H1 (cell line): ENCODE measurements at regions not wholly inside any gene's neighbourhood (a gene's known extent, or its start where the extent isn't known, plus 50 kb on each side); places are given as distances from the start of the nearest gene placed in this dataset.

Source experiments
- CTCF ChIA-PET: fragments of 300-600 bp; sonication (Branson Sonifier 250); formaldehyde crosslinking; loops from one replicate; lab custom pipeline; 2021; ENCODE audit not compliant: partially characterized antibody; lab: Charles Lee
- POLR2A ChIA-PET: fragments of 300-600 bp; sonication (Branson Sonifier 250); formaldehyde crosslinking; loops from one replicate; lab custom pipeline; 2021; ENCODE audit warnings: inconsistent platforms; ENCODE audit not compliant: partially characterized antibody; lab: Charles Lee
- DNase-seq, 2 experiments: peaks; one replicate each; pipeline versions ENCODE4 v3.0.0 to v3.0.0-alpha.2; 2010 to 2022; ENCODE audit warnings: low spot score in 2 of 2, low read depth in 1 of 2, mixed read lengths in 1 of 2
- FAIRE-seq: peaks from 2 replicates; lab custom pipeline; 2011; peaks lifted over from hg19 to GRCh38; lab: Jason Lieb, UNC
- H2AFZ ChIP-seq: 2 replicates; pipeline ENCODE4 v1.8.1; 2012; ENCODE audit warnings: low read length, inconsistent platforms
- H2AK5ac ChIP-seq: 2 replicates; pipeline ENCODE4 v1.6.1; 2013; ENCODE audit warnings: low read depth, low read length
- H2BK120ac ChIP-seq: replicated peaks from 2 replicates; pipeline ENCODE3; 2013; ENCODE audit warnings: low read depth, low read length, inconsistent platforms
- H2BK12ac ChIP-seq: 2 replicates; pipeline ENCODE4 v1.6.1; 2013; ENCODE audit warnings: low read depth, low read length
- H2BK15ac ChIP-seq: 2 replicates; pipeline ENCODE4 v1.6.1; 2013; ENCODE audit warnings: low read length
- H2BK20ac ChIP-seq: 2 replicates; pipeline ENCODE4 v1.6.1; 2013; ENCODE audit warnings: low read length
- H2BK5ac ChIP-seq: 2 replicates; pipeline ENCODE4 v1.6.1; 2013; ENCODE audit warnings: low read depth, low read length
- H3K14ac ChIP-seq: 2 replicates; pipeline ENCODE4 v1.6.1; 2013; ENCODE audit warnings: inconsistent platforms; ENCODE audit not compliant: insufficient read length
- H3K18ac ChIP-seq: 2 replicates; pipeline ENCODE4 v1.6.1; 2013; ENCODE audit warnings: low read length; ENCODE audit errors: extremely low read depth
- H3K23ac ChIP-seq: 2 replicates; pipeline ENCODE4 v1.6.1; 2013; ENCODE audit warnings: inconsistent platforms; ENCODE audit not compliant: insufficient read length
- H3K23me2 ChIP-seq: 2 replicates; pipeline ENCODE4 v1.6.1; 2013; ENCODE audit warnings: low read depth, low read length
- H3K27ac ChIP-seq: 2 replicates; pipeline ENCODE4 v1.6.1; 2011; ENCODE audit warnings: low read depth, low read length, inconsistent platforms
- H3K27me3 ChIP-seq, 4 experiments: replicated peaks in 1 of 4; 1 replicate in 1 of 4; 2 replicates in 3 of 4; pipeline versions ENCODE4 v1.6.1 to v1.8.1; 2011 to 2013; ENCODE audit warnings: low read length in 3 of 4, mild to moderate bottlenecking in 3 of 4, inconsistent platforms in 2 of 4, mixed read lengths in 2 of 4, moderate library complexity in 1 of 4; ENCODE audit not compliant: control insufficient read depth in 3 of 4, insufficient read depth in 3 of 4; ENCODE audit errors: extremely low read depth in 1 of 4
- H3K36me3 ChIP-seq, 4 experiments: 2 replicates each; pipeline versions ENCODE4 v1.6.1 to v1.8.1; 2011 to 2013; ENCODE audit warnings: mild to moderate bottlenecking in 4 of 4, low read length in 3 of 4, moderate library complexity in 2 of 4, control low read depth in 1 of 4, inconsistent platforms in 1 of 4; ENCODE audit not compliant: insufficient read depth in 4 of 4, control insufficient read depth in 2 of 4
- H3K4ac ChIP-seq: replicated peaks from 2 replicates; pipeline ENCODE3; 2013; ENCODE audit warnings: low read length, low read depth, mixed read lengths, inconsistent platforms; ENCODE audit not compliant: insufficient read length
- H3K4me1 ChIP-seq, 4 experiments: replicated peaks in 1 of 4; 1 replicate in 1 of 4; 2 replicates in 3 of 4; pipeline versions ENCODE4 v1.6.1 to v1.8.1; 2011 to 2013; ENCODE audit warnings: low read length in 3 of 4, inconsistent platforms in 2 of 4, mixed read lengths in 1 of 4; ENCODE audit not compliant: insufficient read depth in 4 of 4, control insufficient read depth in 3 of 4
- H3K4me2 ChIP-seq, 2 experiments: 2 replicates each; pipeline versions ENCODE4 v1.6.1 to v1.8.1; 2011 to 2013; ENCODE audit warnings: low read depth in 2 of 2, low read length in 2 of 2, control low read depth in 1 of 2, inconsistent platforms in 1 of 2, mild to moderate bottlenecking in 1 of 2; ENCODE audit not compliant: insufficient read depth in 1 of 2
- H3K4me3 ChIP-seq, 4 experiments: fragments of 200-600, 300-600 bp in 1 of 4; sonication (generic), shearing (Covaris generic), sonication (Bioruptor Twin) in 1 of 4; 2 replicates each; pipeline versions ENCODE4 v1.5.1 to v1.8.1; 2011 to 2016; ENCODE audit warnings: low read length in 4 of 4, low read depth in 3 of 4, control low read depth in 2 of 4, inconsistent platforms in 2 of 4, mild to moderate bottlenecking in 2 of 4, mixed read lengths in 1 of 4, moderate library complexity in 1 of 4; ENCODE audit not compliant: insufficient read depth in 2 of 4; ENCODE audit errors: extremely low read depth in 1 of 4
- H3K56ac ChIP-seq: replicated peaks from 2 replicates; pipeline ENCODE3; 2013; ENCODE audit warnings: low read depth, mild to moderate bottlenecking, mixed read lengths, low read length, inconsistent platforms; ENCODE audit not compliant: insufficient read length
- H3K79me1 ChIP-seq: 2 replicates; pipeline ENCODE4 v1.6.1; 2013; ENCODE audit warnings: low read depth, low read length, control low read depth
- H3K79me2 ChIP-seq, 2 experiments: 2 replicates each; pipeline versions ENCODE4 v1.6.1 to v1.8.1; 2012 to 2013; ENCODE audit warnings: low read length in 2 of 2, mild to moderate bottlenecking in 2 of 2, inconsistent platforms in 1 of 2; ENCODE audit not compliant: insufficient read depth in 2 of 2, control insufficient read depth in 1 of 2
- H3K9ac ChIP-seq, 4 experiments: replicated peaks in 1 of 4; 1 replicate in 1 of 4; 2 replicates in 3 of 4; pipeline versions ENCODE4 v1.6.1 to v1.8.1; 2011 to 2013; ENCODE audit warnings: low read depth in 3 of 4, low read length in 3 of 4, control low read depth in 2 of 4, mild to moderate bottlenecking in 2 of 4, moderate library complexity in 2 of 4, inconsistent platforms in 1 of 4; ENCODE audit errors: extremely low read depth in 1 of 4
- H3K9me3 ChIP-seq, 2 experiments: 2 replicates each; pipeline versions ENCODE4 v1.6.1 to v1.8.1; 2012 to 2013; ENCODE audit warnings: mild to moderate bottlenecking in 2 of 2, moderate library complexity in 2 of 2, control low read depth in 1 of 2, inconsistent platforms in 1 of 2, low read depth in 1 of 2, low read length in 1 of 2, mixed read lengths in 1 of 2; ENCODE audit not compliant: insufficient read depth in 2 of 2
- H4K20me1 ChIP-seq, 2 experiments: replicated peaks in 1 of 2; 2 replicates each; pipeline versions ENCODE3 to v1.8.1; 2011 to 2013; ENCODE audit warnings: inconsistent platforms in 2 of 2, low read length in 2 of 2, mild to moderate bottlenecking in 1 of 2; ENCODE audit not compliant: insufficient read depth in 2 of 2, control insufficient read depth in 1 of 2
- H4K5ac ChIP-seq: 2 replicates; pipeline ENCODE4 v1.6.1; 2013; ENCODE audit warnings: low read length, low read depth, mixed read lengths, inconsistent platforms; ENCODE audit not compliant: insufficient read length
- H4K8ac ChIP-seq: 2 replicates; pipeline ENCODE4 v1.8.0; 2013; ENCODE audit warnings: mild to moderate bottlenecking, moderate library complexity, low read length, inconsistent platforms; ENCODE audit not compliant: insufficient read depth; ENCODE audit errors: extremely low read depth
- H4K91ac ChIP-seq: replicated peaks from 2 replicates; pipeline ENCODE3; 2013; ENCODE audit warnings: low read length, mixed read lengths, inconsistent platforms; ENCODE audit not compliant: insufficient read length
- EP300 ChIP-seq, 2 experiments: IDR thresholded peaks; 1 replicate in 1 of 2; 2 replicates in 1 of 2; pipeline ENCODE4 v1.6.1; 2011 to 2012; ENCODE audit warnings: low read depth in 2 of 2, low read length in 2 of 2, mild to moderate bottlenecking in 2 of 2, borderline replicate concordance in 1 of 2, inconsistent platforms in 1 of 2, moderate library complexity in 1 of 2
- JUN ChIP-seq: IDR thresholded peaks from 2 replicates; pipeline ENCODE4 v1.6.1; 2011; ENCODE audit warnings: low read depth, mild to moderate bottlenecking, improper control_type of control experiment, low read length
- POLR2A ChIP-seq, 2 experiments: IDR thresholded peaks; 1 replicate in 1 of 2; 2 replicates in 1 of 2; pipeline ENCODE4 v1.6.1; 2011; ENCODE audit warnings: low read depth in 2 of 2, low read length in 2 of 2, mild to moderate bottlenecking in 2 of 2; ENCODE audit errors: control extremely low read depth in 1 of 2
- SP1 ChIP-seq: IDR thresholded peaks from 2 replicates; pipeline ENCODE4 v1.6.1; 2011; ENCODE audit warnings: low read depth, low read length
- SUZ12 ChIP-seq: fragments of 200-600 bp; sonication (generic); IDR thresholded peaks from 2 replicates; pipeline ENCODE4 v1.6.1; 2012; ENCODE audit warnings: mild to moderate bottlenecking, inconsistent platforms, low read length, moderate library complexity, mixed read lengths
- WGBS, 2 experiments: shearing (Covaris generic) in 1 of 2; methylation state at CpG; one replicate each; pipeline versions ENCODE4 v1.1.6 to v1.1.7; 2013 to 2015; ENCODE audit warnings: low lambda C conversion rate in 2 of 2, mixed read lengths in 2 of 2, inconsistent platforms in 1 of 2, low coverage in 1 of 2, missing lambda C conversion rate in 1 of 2; ENCODE audit not compliant: insufficient replicate concordance in 2 of 2, insufficient coverage in 1 of 2, insufficient read length in 1 of 2; ENCODE audit errors: extremely low coverage in 1 of 2, missing lambda C conversion rate in 1 of 2; 5-methylcytosine and 5-hydroxymethylcytosine counted together
- TF ChIP-seq, protein P1 (sequence below): IDR thresholded peaks from 2 replicates; pipeline ENCODE4 v1.6.1; 2012; ENCODE audit warnings: inconsistent platforms
- TF ChIP-seq, protein P2 (sequence below), 3 experiments: IDR thresholded peaks; 1 replicate in 2 of 3; 2 replicates in 1 of 3; pipeline versions ENCODE4 v1.5.1 to v1.6.1; 2011; ENCODE audit warnings: low read length in 3 of 3, mild to moderate bottlenecking in 3 of 3, inconsistent platforms in 2 of 3, low read depth in 1 of 3, moderate library complexity in 1 of 3; ENCODE audit not compliant: insufficient read depth in 1 of 3; ENCODE audit errors: control extremely low read depth in 1 of 3
- TF ChIP-seq, protein P3 (sequence below): IDR thresholded peaks from 2 replicates; pipeline ENCODE4 v1.6.1; 2011; ENCODE audit warnings: low read depth, mild to moderate bottlenecking, low read length; ENCODE audit not compliant: insufficient read depth

DNA sequence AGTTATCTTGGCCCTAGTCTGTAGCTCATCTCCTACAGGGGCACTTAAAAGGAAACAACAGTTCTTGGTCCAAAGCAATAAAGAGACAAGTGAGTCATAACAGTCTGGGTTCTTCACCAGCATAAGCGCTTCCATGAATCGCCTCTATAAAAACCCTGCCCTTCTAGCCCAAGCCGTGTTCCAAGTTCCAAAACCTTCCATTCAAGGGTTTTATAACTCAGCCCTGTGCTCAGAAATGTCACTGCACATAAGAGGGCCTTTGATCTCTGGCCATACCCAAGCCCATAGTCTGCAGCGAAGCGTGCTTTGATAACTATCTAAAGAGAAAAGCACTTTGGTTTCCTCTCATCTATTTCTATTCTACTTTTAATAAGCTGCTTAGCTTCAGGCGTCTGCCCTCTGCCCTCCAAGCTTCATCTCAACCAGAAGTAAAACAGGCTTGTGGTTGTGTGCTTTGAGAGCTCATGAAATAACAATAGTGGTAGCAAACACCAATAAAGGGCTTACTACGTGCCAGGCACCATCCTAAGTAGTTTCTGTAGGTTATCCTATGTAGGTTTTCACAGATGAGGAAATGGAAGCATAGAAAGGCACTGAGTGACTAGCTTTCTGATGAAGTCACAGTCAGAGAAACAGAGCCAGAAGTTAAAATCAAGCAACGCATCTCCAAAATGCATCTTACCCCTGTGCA, 64.0 kb upstream of the AKAP13 start:
- Histone ChIP-seq H3K56ac (no peak overlapping the region), H4K8ac (no peak overlapping the region), H3K23ac (no peak overlapping the region), H2BK5ac (no peak overlapping the region), H4K20me1 (no peaks in the 10 kb centered on the region), H3K14ac (no peak overlapping the region), H4K91ac (no peak overlapping the region), H2AFZ (no peak overlapping the region), H3K4me2 (no peak overlapping the region), H2BK20ac (no peak overlapping the region), H3K9me3 (no peaks in the 10 kb centered on the region; a peak in 1 of 4 replicates), H3K4ac (no peak overlapping the region), H3K27me3 (no peaks in the 10 kb centered on the region), H2BK15ac (no peak overlapping the region), H3K79me1 (no peaks in the 10 kb centered on the region), H3K27ac (no peak overlapping the region), H3K9ac (no peak overlapping the region), H2AK5ac (no peak overlapping the region), H2BK120ac (no peak overlapping the region), H3K23me2 (no peaks in the 10 kb centered on the region), H4K5ac (no peak overlapping the region), H3K4me3 (no peak overlapping the region), H3K18ac (no peak overlapping the region), H3K4me1 (peaks cover 0 to 10% (median 2%) of the 10 kb centered on the region in 4 experiments; a peak in 4 of 7 replicates), H3K79me2 (no peaks in the 10 kb centered on the region), H2BK12ac (no peak overlapping the region), H3K36me3 (no peaks in the 10 kb centered on the region)
- FAIRE-seq (no peak), DNase-seq (peak in 1 of 2 experiments; percentile 22)
- 83% methylated on average over 8 of the region's 8 CpGs; no CpG with 5 or more reads in 1 of the 2 experiments for WGBS, 2 experiments
- CTCF ChIA-PET, result interaction anchor here (0.9 to 6.7 kb wide), 8 partner anchors 12 to 466 kb away, joined by 3 to 34 read pairs (median 3); no protein-coding TSS in a partner anchor
- POLR2A ChIA-PET, result no interaction called here
- TF ChIP-seq, protein P1, sequence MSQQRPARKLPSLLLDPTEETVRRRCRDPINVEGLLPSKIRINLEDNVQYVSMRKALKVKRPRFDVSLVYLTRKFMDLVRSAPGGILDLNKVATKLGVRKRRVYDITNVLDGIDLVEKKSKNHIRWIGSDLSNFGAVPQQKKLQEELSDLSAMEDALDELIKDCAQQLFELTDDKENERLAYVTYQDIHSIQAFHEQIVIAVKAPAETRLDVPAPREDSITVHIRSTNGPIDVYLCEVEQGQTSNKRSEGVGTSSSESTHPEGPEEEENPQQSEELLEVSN, result no peak
- TF ChIP-seq EP300 (IDR thresholded peaks at IDR 0.05; ENCODE audit: borderline replicate concordance in 1 of 2, low read depth in 2 of 2, low read length in 2 of 2) (no peak), SUZ12 (no peak), JUN (no peak), POLR2A (IDR thresholded peaks at IDR 0.05; ENCODE audit: control extremely low read depth in 1 of 2, low read depth in 2 of 2, low read length in 2 of 2) (no peak), SP1 (no peak)
- TF ChIP-seq, protein P2, sequence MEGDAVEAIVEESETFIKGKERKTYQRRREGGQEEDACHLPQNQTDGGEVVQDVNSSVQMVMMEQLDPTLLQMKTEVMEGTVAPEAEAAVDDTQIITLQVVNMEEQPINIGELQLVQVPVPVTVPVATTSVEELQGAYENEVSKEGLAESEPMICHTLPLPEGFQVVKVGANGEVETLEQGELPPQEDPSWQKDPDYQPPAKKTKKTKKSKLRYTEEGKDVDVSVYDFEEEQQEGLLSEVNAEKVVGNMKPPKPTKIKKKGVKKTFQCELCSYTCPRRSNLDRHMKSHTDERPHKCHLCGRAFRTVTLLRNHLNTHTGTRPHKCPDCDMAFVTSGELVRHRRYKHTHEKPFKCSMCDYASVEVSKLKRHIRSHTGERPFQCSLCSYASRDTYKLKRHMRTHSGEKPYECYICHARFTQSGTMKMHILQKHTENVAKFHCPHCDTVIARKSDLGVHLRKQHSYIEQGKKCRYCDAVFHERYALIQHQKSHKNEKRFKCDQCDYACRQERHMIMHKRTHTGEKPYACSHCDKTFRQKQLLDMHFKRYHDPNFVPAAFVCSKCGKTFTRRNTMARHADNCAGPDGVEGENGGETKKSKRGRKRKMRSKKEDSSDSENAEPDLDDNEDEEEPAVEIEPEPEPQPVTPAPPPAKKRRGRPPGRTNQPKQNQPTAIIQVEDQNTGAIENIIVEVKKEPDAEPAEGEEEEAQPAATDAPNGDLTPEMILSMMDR (IDR thresholded peaks at IDR 0.05; ENCODE audit: control extremely low read depth in 1 of 3, insufficient read depth in 1 of 3, low read depth in 1 of 3, low read length in 3 of 3), result no peak
- TF ChIP-seq, protein P3, sequence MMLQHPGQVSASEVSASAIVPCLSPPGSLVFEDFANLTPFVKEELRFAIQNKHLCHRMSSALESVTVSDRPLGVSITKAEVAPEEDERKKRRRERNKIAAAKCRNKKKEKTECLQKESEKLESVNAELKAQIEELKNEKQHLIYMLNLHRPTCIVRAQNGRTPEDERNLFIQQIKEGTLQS, result no peak
